CD4-positive, alpha-beta T cell treated with Interleukin-15 for 4 hours (primary cell): ENCODE measurements at regions not wholly inside any gene's neighbourhood (a gene's known extent, or its start where the extent isn't known, plus 50 kb on each side); places are given as distances from the start of the nearest gene placed in this dataset.
"Not testable (repeated sequence)": the region's sequence is repeated elsewhere in the genome, so short reads cannot be mapped to it uniquely, and the experiment has no call there.

Experiments
- DNase-seq: peaks from one replicate; pipeline ENCODE4 v3.0.0-alpha.2; 2020; ENCODE audit warnings: low spot score

DNA sequence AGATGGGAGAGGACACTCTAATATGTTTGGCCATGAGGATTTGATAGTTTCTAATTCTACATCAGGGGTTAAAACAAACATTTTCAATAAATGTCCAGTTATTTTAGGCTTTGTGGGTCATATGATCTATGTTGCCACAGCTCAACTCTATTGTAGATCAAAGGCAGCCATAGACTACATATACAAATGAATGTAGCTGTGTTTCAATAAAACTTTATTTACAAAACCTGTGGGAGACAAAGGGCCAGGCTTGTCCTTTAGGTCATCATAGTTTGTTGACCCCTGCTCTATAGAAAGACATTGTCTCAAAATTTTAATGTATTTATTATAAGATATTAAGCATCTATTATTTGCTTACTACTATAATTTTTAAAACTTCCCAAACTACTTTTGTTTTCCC is 325.4 kb upstream of the MEF2C start:
- DNase-seq, result no peak

DNA sequence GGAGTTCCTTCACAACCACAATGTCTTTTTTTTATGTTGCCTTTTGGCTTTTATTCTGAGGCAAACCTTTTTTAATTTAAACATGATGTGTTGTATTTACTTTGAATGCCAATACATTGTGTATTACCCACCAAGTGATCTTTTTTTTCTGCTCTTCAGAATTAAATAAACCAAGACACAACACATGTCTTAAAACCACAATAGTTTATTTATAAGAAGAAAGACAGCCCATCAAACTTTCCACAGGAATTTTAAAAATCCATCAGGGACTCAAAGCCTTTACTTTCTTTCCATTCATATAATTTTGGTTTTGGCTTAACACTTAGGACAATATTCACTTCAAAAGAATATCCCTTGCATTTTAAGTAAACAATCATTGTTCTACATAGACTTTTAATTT is 321.8 kb upstream of the MEF2C start:
- DNase-seq, result no peak

DNA sequence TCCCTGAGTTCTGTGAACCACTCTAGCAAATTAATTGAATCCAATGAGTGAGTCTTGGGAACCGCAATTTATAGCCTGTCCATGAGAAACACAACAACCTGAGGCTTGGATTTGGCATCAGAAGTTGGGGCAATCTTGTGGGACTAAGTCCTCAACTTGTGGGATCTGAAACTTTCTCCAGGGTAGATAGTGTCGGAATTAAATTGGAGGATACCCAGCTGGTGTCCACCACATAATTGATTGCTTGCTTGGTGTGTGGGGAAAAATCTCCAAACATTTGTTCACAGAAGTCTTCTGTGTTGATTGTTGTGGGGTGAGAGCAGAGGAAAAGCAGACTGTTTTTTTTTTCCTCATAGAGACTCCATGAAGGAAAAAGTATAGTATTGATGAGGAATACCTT is 320.6 kb upstream of the MEF2C start:
- DNase-seq, result no peak

DNA sequence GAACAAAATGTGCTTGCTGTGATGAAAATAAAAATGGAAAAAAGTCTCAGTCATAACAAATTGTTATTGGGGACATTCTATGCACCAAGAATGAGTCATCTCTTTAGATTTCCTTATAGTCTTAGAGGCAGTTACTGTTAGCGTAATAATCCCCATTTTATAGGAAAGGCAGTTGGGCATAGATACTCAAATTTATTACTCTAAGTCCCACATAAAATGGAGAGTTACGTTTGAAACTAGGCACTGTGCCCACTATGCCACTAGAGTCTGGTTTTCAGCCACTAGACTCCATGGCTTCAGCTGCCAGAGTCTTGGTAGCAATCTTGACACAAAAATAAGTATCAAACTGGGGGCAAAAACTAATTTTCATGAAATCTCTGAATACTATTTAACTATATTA is 317.9 kb upstream of the MEF2C start:
- DNase-seq, result no peak

DNA sequence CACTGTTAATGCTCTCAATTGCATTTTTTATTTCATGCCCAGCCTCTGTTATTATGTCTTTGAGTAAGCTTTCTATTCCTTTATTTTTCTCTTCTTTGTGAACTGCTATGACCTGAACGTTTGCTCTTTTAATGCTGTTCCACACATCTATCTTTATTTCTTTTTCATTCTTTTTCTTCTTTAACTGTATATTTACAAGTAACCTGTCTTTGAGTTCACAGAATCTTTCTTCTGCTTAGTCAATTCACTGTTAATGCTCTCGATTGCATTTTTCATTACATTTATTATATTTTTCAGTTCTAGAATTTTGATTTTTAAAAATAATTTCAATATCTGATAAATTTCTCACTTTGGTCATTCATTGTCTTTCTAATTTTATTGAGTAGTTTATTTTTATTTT is 316.3 kb upstream of the MEF2C start:
- DNase-seq, result no peak

DNA sequence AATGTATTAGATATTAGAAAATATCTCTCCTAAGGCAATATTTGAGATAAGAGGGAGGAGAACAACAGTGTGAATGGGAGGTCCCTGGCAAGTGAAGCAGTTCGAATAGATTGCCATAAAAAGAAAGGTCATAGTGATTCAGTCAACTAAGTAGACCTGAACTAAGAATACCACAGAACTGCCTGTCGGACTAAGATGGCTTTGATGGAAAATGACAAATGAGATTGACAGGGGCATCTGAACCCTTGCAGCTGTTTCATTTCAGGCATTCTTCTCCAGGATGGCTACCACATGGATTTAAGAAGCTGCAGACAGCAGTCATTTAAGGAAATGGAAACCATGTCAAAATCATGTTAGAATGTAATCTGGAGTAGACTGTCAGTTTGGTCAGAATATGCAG is 308.4 kb upstream of the MEF2C start:
- no peak for DNase-seq

- DNase-seq, result no peak
These were observed 307.7 kb upstream of the MEF2C start for GRCh38 chr5:89190515-89191265.

DNA sequence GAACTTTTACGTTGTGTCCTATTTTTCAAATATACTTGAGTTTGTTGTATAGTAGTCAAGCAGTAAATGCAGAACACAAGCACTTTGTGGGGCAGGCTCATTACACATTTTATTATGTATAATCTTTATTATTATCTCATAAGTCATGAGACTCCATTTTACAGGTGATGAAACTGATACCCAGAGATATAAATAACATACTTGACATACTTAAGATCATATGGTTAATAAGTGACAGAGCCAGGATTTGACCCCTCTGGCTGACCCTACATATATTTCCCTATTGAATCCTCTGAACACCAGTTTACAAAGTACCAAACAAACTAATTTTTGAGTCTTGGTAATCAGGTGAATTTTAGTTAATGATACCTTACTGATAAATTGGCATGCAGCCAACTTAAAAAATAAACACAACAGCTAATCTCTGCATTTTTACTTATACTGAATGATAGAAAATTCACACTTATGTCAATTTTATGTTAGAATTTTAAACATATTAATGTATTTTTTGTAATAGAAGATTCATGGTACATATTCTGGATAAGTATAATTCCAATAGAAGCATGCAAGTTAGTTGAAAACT is 305.0 kb upstream of the MEF2C start:
- DNase-seq, result no peak

- DNase-seq, result no peak
These were observed 304.3 kb upstream of the MEF2C start for GRCh38 chr5:89187268-89187667.

DNA sequence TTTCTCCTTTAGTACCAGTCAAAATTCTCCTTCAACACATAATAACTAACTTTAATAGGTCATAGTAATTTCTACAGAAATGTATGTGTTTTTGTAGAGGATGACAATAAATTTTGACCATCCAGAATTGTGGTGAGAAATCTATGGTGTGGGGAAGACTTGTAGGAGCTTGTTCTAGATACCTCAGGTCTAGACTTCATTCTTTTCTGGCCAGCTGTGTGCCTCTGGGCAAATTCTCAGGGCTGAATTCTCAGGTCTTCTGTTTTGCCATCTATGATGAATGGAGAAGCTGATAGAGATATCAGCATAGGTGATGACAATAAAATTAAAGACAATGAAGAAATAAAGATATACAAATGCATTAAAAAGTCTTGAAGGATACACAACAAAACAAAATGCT is 298.6 kb upstream of the MEF2C start:
- no peak for DNase-seq

- DNase-seq, result no peak
These were observed 296.7 kb upstream of the MEF2C start for GRCh38 chr5:89179731-89180130.

GRCh38 chr5:89178541-89178940 is 295.6 kb upstream of the MEF2C start:
- no peak for DNase-seq

GRCh38 chr5:89173528-89173927 is 290.5 kb upstream of the MEF2C start:
- DNase-seq, result no peak

GRCh38 chr5:89168766-89169165 is 285.8 kb upstream of the MEF2C start:
- DNase-seq, result no peak

GRCh38 chr5:89164703-89165102 is 281.7 kb upstream of the MEF2C start:
- not testable (repeated sequence) for DNase-seq

GRCh38 chr5:89156226-89156625 is 273.2 kb upstream of the MEF2C start:
- no peak for DNase-seq

DNA sequence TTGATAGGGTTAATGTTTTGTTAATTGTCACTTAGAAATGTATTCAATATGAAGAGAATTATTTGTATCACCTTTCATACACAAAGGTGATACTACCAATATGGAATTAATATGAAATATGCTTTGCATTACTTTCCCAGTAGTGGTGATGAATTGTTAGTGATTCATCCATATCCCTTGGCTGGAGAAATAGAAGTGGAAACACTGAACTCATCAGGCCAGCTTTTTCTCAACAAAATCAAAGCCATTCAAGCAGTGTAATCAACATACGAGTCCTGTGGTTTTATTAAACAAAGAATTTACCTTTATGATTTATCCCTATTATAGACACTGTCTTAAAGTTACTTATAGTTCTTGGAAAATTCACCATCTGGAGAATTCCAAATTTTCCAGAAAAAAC is 264.0 kb upstream of the MEF2C start:
- DNase-seq, result no peak

- DNase-seq, result no peak
These were observed 254.2 kb upstream of the MEF2C start for GRCh38 chr5:89137148-89137547.

DNA sequence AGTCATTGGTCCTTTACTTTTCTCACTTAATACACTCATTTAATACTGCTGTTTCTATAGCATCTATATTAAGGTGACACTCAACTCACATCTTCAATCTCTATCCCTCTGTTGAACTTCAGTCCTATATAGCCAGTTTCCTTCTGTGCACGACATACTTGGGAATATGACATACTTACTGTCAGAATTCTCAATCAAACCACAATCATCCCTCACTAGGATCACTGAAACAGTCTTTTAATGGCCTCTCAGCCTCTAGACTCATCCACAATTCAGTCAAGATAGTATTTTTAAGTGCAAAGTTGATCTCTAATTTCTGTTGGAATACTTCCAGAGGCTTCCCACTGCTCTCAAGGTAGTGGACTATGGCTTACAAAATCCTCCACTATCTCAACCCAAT is 251.0 kb upstream of the MEF2C start:
- no peak for DNase-seq

- no peak for DNase-seq
These were observed 250.1 kb upstream of the MEF2C start for GRCh38 chr5:89133129-89133528.

- no peak for DNase-seq
These were observed 247.9 kb upstream of the MEF2C start for GRCh38 chr5:89130851-89131250.

GRCh38 chr5:89129941-89130340 is 247.0 kb upstream of the MEF2C start:
- no peak for DNase-seq

DNA sequence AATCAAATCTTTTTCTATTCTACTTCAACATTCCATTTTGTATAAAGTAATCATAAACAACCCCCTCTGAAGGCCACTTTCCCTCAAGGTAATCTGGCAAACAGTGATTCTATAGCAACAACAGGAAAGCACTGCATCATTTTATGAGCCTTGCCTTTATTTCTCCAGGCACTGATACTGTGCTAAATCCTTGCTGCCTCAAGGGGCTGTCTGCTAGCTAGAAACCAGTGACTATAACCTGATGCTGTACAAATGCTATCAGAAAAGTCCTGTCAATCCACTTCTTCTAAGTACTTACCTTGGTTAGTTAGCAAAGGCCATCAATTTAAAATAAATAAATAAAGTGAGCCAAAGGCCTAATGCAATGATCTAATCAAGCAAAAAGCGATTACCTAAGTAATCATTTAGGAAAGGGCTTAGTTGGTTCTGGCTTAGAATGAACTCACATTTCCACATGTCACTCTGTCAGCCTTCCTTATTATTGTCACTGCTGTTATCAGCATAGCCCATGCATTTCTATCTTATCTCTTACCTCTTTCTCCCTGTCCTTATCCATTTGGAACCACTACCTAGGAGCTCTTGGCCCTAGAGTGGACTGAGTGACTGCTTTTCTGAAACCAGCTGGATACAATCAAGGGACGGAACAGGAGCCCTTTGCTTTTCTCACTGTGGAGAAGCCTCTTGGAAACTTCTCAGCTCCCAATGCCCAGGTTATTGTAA is 246.1 kb upstream of the MEF2C start:
- DNase-seq, result no peak

- no peak for DNase-seq
These were observed 245.1 kb upstream of the MEF2C start for GRCh38 chr5:89128092-89128491.
